Trophoblast cell (in vitro differentiated cells and primary cell): ENCODE measurements at regions not wholly inside any gene's neighbourhood (a gene's known extent, or its start where the extent isn't known, plus 50 kb on each side); places are given as distances from the start of the nearest gene placed in this dataset.

Experiments used
- DNase-seq, 2 donors: peaks; one replicate each; pipeline ENCODE4 v3.0.0-alpha.2; 2016
- H2AFZ ChIP-seq: 2 replicates; pipeline ENCODE4 v1.6.1; 2013; ENCODE audit warnings: low read length, moderate library complexity, mild to moderate bottlenecking; ENCODE audit not compliant: insufficient read depth, poor library complexity
- H2AK5ac ChIP-seq: 2 replicates; pipeline ENCODE4 v1.6.1; 2013; ENCODE audit warnings: mild to moderate bottlenecking, low read length
- H2BK120ac ChIP-seq: 2 replicates; pipeline ENCODE4 v1.6.1; 2013; ENCODE audit warnings: low read length, mild to moderate bottlenecking, moderate library complexity; ENCODE audit not compliant: insufficient read depth, poor library complexity
- H2BK12ac ChIP-seq: 2 replicates; pipeline ENCODE4 v1.6.1; 2013; ENCODE audit warnings: mild to moderate bottlenecking, low read length, moderate library complexity
- H2BK5ac ChIP-seq: 2 replicates; pipeline ENCODE4 v1.6.1; 2013; ENCODE audit warnings: low read length, low read depth, moderate library complexity, mild to moderate bottlenecking; ENCODE audit not compliant: poor library complexity
- H3K14ac ChIP-seq: 2 replicates; pipeline ENCODE4 v1.6.1; 2013; ENCODE audit warnings: mild to moderate bottlenecking, low read length
- H3K18ac ChIP-seq: 2 replicates; pipeline ENCODE4 v1.6.1; 2013; ENCODE audit warnings: mild to moderate bottlenecking, low read length
- H3K23ac ChIP-seq: 2 replicates; pipeline ENCODE4 v1.6.1; 2013; ENCODE audit warnings: low read length
- H3K27ac ChIP-seq: 2 replicates; pipeline ENCODE4 v1.5.1; 2013; ENCODE audit warnings: low read depth, mild to moderate bottlenecking, inconsistent platforms, low read length, moderate library complexity
- H3K27me3 ChIP-seq: 2 replicates; pipeline ENCODE4 v1.6.1; 2013; ENCODE audit warnings: inconsistent platforms, mild to moderate bottlenecking, low read length, moderate library complexity; ENCODE audit not compliant: insufficient read depth
- H3K36me3 ChIP-seq, 2 experiments: 1 replicate in 1 of 2; 2 replicates in 1 of 2; pipeline ENCODE4 v1.6.1; 2013; ENCODE audit warnings: low read length in 2 of 2, mild to moderate bottlenecking in 2 of 2, moderate library complexity in 1 of 2; ENCODE audit not compliant: insufficient read depth in 2 of 2, control insufficient read depth in 1 of 2
- H3K4ac ChIP-seq: 2 replicates; pipeline ENCODE4 v1.6.1; 2013; ENCODE audit warnings: low read depth, mild to moderate bottlenecking, low read length, moderate library complexity
- H3K4me1 ChIP-seq, 2 experiments: 1 replicate in 1 of 2; 2 replicates in 1 of 2; pipeline ENCODE4 v1.6.1; 2013; ENCODE audit warnings: low read length in 2 of 2, mild to moderate bottlenecking in 2 of 2, moderate library complexity in 1 of 2; ENCODE audit not compliant: insufficient read depth in 2 of 2, control insufficient read depth in 1 of 2
- H3K4me2 ChIP-seq: 2 replicates; pipeline ENCODE4 v1.6.1; 2013; ENCODE audit warnings: inconsistent platforms, mild to moderate bottlenecking, low read length, moderate library complexity
- H3K4me3 ChIP-seq: 2 replicates; pipeline ENCODE4 v1.5.1; 2013; ENCODE audit warnings: mild to moderate bottlenecking, low read depth, low read length, inconsistent platforms
- H3K79me1 ChIP-seq: one replicate; pipeline ENCODE4 v1.6.1; 2013; ENCODE audit warnings: low read length
- H3K79me2 ChIP-seq: 2 replicates; pipeline ENCODE4 v1.6.1; 2013; ENCODE audit warnings: low read length, mild to moderate bottlenecking; ENCODE audit not compliant: control insufficient read depth, insufficient read depth, poor library complexity
- H3K9ac ChIP-seq: 2 replicates; pipeline ENCODE4 v1.6.1; 2013; ENCODE audit warnings: mild to moderate bottlenecking, low read length
- H3K9me3 ChIP-seq: 2 replicates; pipeline ENCODE4 v1.6.1; 2013; ENCODE audit warnings: low read depth, mild to moderate bottlenecking, control low read depth, inconsistent platforms, low read length; ENCODE audit not compliant: insufficient read depth
- H4K12ac ChIP-seq: 2 replicates; pipeline ENCODE4 v1.6.1; 2013; ENCODE audit warnings: low read depth, mild to moderate bottlenecking, low read length, moderate library complexity
- H4K8ac ChIP-seq: 2 replicates; pipeline ENCODE4 v1.6.1; 2013; ENCODE audit warnings: low read depth, mild to moderate bottlenecking, low read length, moderate library complexity
- H4K91ac ChIP-seq: one replicate; pipeline ENCODE4 v1.6.1; 2013; ENCODE audit warnings: low read depth, mild to moderate bottlenecking, low read length, moderate library complexity
- WGBS: extraction: QIAGEN DNeasy Blood & Tissue Kit; methylation state at CpG from one replicate; pipeline ENCODE4 v1.1.7; 2013; ENCODE audit warnings: missing lambda C conversion rate; ENCODE audit not compliant: insufficient read length, insufficient coverage; ENCODE audit errors: extremely low coverage; 5-methylcytosine and 5-hydroxymethylcytosine counted together

GRCh38 chr3:81274671-81275070, 486.8 kb downstream of the GBE1 start:
- Histone ChIP-seq H3K4me3 (no peak overlapping the region), H2BK120ac (no peak overlapping the region), H3K79me1 (no peaks in the 10 kb centered on the region), H3K4me2 (no peak overlapping the region), H3K4ac (no peak overlapping the region), H3K4me1 (no peaks in the 10 kb centered on the region), H3K36me3 (no peaks in the 10 kb centered on the region), H3K27me3 (no peaks in the 10 kb centered on the region), H3K23ac (no peak overlapping the region), H3K79me2 (no peaks in the 10 kb centered on the region), H3K9me3 (no peaks in the 10 kb centered on the region), H2AFZ (no peak overlapping the region), H4K91ac (no peak overlapping the region), H4K12ac (no peak overlapping the region), H3K14ac (no peak overlapping the region), H3K18ac (no peak overlapping the region), H2AK5ac (no peak overlapping the region), H2BK5ac (no peak overlapping the region), H3K27ac (no peak overlapping the region), H3K9ac (no peak overlapping the region), H4K8ac (no peak overlapping the region), H2BK12ac (no peak overlapping the region)
- peak in 1 of 2 donors; percentile 12 for DNase-seq
- WGBS: no CpG with 5 or more reads among the region's 2 CpGs

- no peak overlapping the region for H4K91ac ChIP-seq
- H2BK120ac ChIP-seq: no peak overlapping the region
- no peak overlapping the region for H2AK5ac ChIP-seq
- H4K12ac ChIP-seq: no peak overlapping the region
- H3K4me3 ChIP-seq: no peak overlapping the region
- no peak overlapping the region for H3K4me2 ChIP-seq
- no peaks in the 10 kb centered on the region for H3K4me1 ChIP-seq
- H2BK5ac ChIP-seq: no peak overlapping the region
- no peak overlapping the region for H3K14ac ChIP-seq
- no peaks in the 10 kb centered on the region for H3K9me3 ChIP-seq
- H3K27me3 ChIP-seq: no peaks in the 10 kb centered on the region
- no CpG with 5 or more reads among the region's 3 CpGs for WGBS
- no peak overlapping the region for H2AFZ ChIP-seq
- H3K18ac ChIP-seq: no peak overlapping the region
- H3K4ac ChIP-seq: no peak overlapping the region
- no peak overlapping the region for H4K8ac ChIP-seq
- H3K79me1 ChIP-seq: no peaks in the 10 kb centered on the region
- H3K9ac ChIP-seq: no peak overlapping the region
- H3K36me3 ChIP-seq: no peaks in the 10 kb centered on the region
- no peak overlapping the region for H3K23ac ChIP-seq
- H3K79me2 ChIP-seq: no peaks in the 10 kb centered on the region
- DNase-seq: no peak
- H2BK12ac ChIP-seq: no peak overlapping the region
- H3K27ac ChIP-seq: no peak overlapping the region
These were observed 490.7 kb downstream of the GBE1 start for GRCh38 chr3:81270603-81271379.

GRCh38 chr3:81268526-81268925, 492.9 kb downstream of the GBE1 start:
- H3K4me2 ChIP-seq: no peak overlapping the region

GRCh38 chr3:81261996-81262395, 499.4 kb downstream of the GBE1 start:
- no CpG with 5 or more reads among the region's 1 CpG for WGBS
- Histone ChIP-seq H4K8ac (no peak overlapping the region), H3K23ac (no peak overlapping the region), H2BK5ac (no peak overlapping the region), H3K27me3 (no peaks in the 10 kb centered on the region), H3K79me2 (no peaks in the 10 kb centered on the region), H3K4me2 (no peak overlapping the region), H3K4ac (no peak overlapping the region), H3K4me1 (no peaks in the 10 kb centered on the region), H2AFZ (no peak overlapping the region), H3K18ac (no peak overlapping the region), H3K9me3 (no peaks in the 10 kb centered on the region), H3K14ac (no peak overlapping the region), H4K12ac (no peak overlapping the region), H3K9ac (no peak overlapping the region), H3K4me3 (no peak overlapping the region), H3K36me3 (no peaks in the 10 kb centered on the region), H2BK120ac (no peak overlapping the region), H3K27ac (no peak overlapping the region), H2AK5ac (no peak overlapping the region), H2BK12ac (no peak overlapping the region), H4K91ac (no peak overlapping the region), H3K79me1 (no peaks in the 10 kb centered on the region)
- no peak for DNase-seq

More at GRCh38 chr3:81268526-81268925, 492.9 kb downstream of the GBE1 start:
- DNase-seq: no peak
- Histone ChIP-seq H3K27ac (no peak overlapping the region), H4K8ac (no peak overlapping the region), H3K23ac (no peak overlapping the region), H2BK5ac (no peak overlapping the region), H3K9me3 (no peaks in the 10 kb centered on the region), H3K36me3 (no peaks in the 10 kb centered on the region), H3K4me1 (no peaks in the 10 kb centered on the region), H3K79me1 (no peaks in the 10 kb centered on the region), H3K18ac (no peak overlapping the region), H2BK12ac (no peak overlapping the region), H3K27me3 (no peaks in the 10 kb centered on the region), H3K4ac (no peak overlapping the region), H2AK5ac (no peak overlapping the region), H3K14ac (no peak overlapping the region), H3K4me3 (no peak overlapping the region), H3K79me2 (no peaks in the 10 kb centered on the region), H2BK120ac (no peak overlapping the region), H4K12ac (no peak overlapping the region), H3K9ac (no peak overlapping the region), H4K91ac (no peak overlapping the region), H2AFZ (no peak overlapping the region)
- no CpG with 5 or more reads among the region's 4 CpGs for WGBS
